K562 (cell line): ENCODE measurements at regions not wholly inside any gene's neighbourhood (a gene's known extent, or its start where the extent isn't known, plus 50 kb on each side); places are given as distances from the start of the nearest gene placed in this dataset.
A peak's percentile ranks its signal among the peaks of the same experiment; 100 is the strongest.

Source experiments
- ATAC-seq: fragments of 200-7000 bp; cut with Tn5 transposase; 3 replicates; pipeline ENCODE4 v1.9.1; 2020; ENCODE audit warnings: moderate library complexity
- BruUV-seq: library from RNA; stranded (reverse); fragments of 400-500 nt; replicated peaks from 2 replicates; lab custom pipeline; 2021; lab: Mats Ljungman, UMichigan
- CTCF ChIA-PET: fragments of 300-600 bp; formaldehyde crosslinking; extraction: SDS; loops from one replicate; lab custom pipeline; 2021; ENCODE audit warnings: low intra/inter-chr PET ratio; lab: Yijun Ruan, JAX
- POLR2A ChIA-PET: fragments of 300-600, 350-650 bp; sonication (Branson Sonifier 250); formaldehyde crosslinking; extraction: SDS; loops from one replicate; lab custom pipeline; 2021; ENCODE audit warnings: antibody characterized with exemption, inconsistent platforms; lab: Yijun Ruan, JAX
- DNase-seq, 4 experiments: peaks; one replicate each; pipeline versions ENCODE4 v3.0.0 to v3.0.0-alpha.2; 2011 to 2018; ENCODE audit warnings: low spot score in 3 of 4, mixed read lengths in 3 of 4; ENCODE audit errors: extremely low read depth in 1 of 4
- FAIRE-seq: peaks from 2 replicates; lab custom pipeline; 2011; peaks lifted over from hg19 to GRCh38; lab: Jason Lieb, UNC
- H2AFZ ChIP-seq: 2 replicates; pipeline ENCODE4 v1.6.0; 2011; ENCODE audit warnings: low read depth, low read length, control low read depth, inconsistent platforms
- H3K27ac ChIP-seq: fragments of 200-600 bp; 3 replicates; pipeline ENCODE4 v1.8.0; 2011; ENCODE audit warnings: low read depth, mild to moderate bottlenecking, control low read depth, inconsistent platforms, low read length, moderate library complexity, mixed read lengths; ENCODE audit errors: extremely low read depth
- H3K27me3 ChIP-seq, 2 experiments: fragments of 300-600 bp in 1 of 2; 2 replicates in 1 of 2; 3 replicates in 1 of 2; pipeline versions ENCODE4 v1.6.0 to v1.8.0; 2011; ENCODE audit warnings: inconsistent platforms in 2 of 2, low read length in 2 of 2, mild to moderate bottlenecking in 1 of 2, mixed read lengths in 1 of 2, moderate library complexity in 1 of 2; ENCODE audit not compliant: control insufficient read depth in 2 of 2, insufficient read depth in 2 of 2
- H3K36me3 ChIP-seq: fragments of 300-600 bp; 3 replicates; pipeline ENCODE4 v1.8.0; 2011; ENCODE audit warnings: mild to moderate bottlenecking, low read length, inconsistent platforms; ENCODE audit not compliant: control insufficient read depth, insufficient read depth
- H3K4me1 ChIP-seq, 2 experiments: fragments of 200-600 bp in 1 of 2; replicated peaks in 1 of 2; 2 replicates in 1 of 2; 3 replicates in 1 of 2; pipeline versions ENCODE4 v1.5.1 to v1.8.0; 2011; ENCODE audit warnings: inconsistent platforms in 2 of 2, low read length in 2 of 2, mild to moderate bottlenecking in 1 of 2, mixed read lengths in 1 of 2, moderate library complexity in 1 of 2; ENCODE audit not compliant: control insufficient read depth in 2 of 2, insufficient read depth in 2 of 2
- H3K4me2 ChIP-seq: 2 replicates; pipeline ENCODE4 v1.6.1; 2011; ENCODE audit warnings: low read length, control low read depth, inconsistent platforms, mixed read lengths; ENCODE audit not compliant: insufficient read depth
- H3K4me3 ChIP-seq: fragments of 200-600 bp; sonication (generic), shearing (Covaris generic); 2 replicates; pipeline ENCODE4 v1.5.1; 2016; ENCODE audit warnings: control low read depth, inconsistent platforms
- H3K79me2 ChIP-seq: fragments of 200-600 bp; 3 replicates; pipeline ENCODE4 v1.8.0; 2011; ENCODE audit warnings: low read length, inconsistent platforms; ENCODE audit not compliant: control insufficient read depth, insufficient read depth
- H3K9ac ChIP-seq, 2 experiments: 2 replicates each; pipeline versions ENCODE4 v1.6.0 to v1.6.1; 2011; ENCODE audit warnings: low read depth in 2 of 2, low read length in 2 of 2, control low read depth in 1 of 2, inconsistent platforms in 1 of 2, mild to moderate bottlenecking in 1 of 2, mixed read lengths in 1 of 2; ENCODE audit not compliant: insufficient read depth in 1 of 2
- H3K9me1 ChIP-seq: one replicate; pipeline ENCODE4 v1.6.0; 2011; ENCODE audit warnings: inconsistent platforms, mild to moderate bottlenecking, low read length, moderate library complexity; ENCODE audit not compliant: control insufficient read depth, insufficient read depth
- H3K9me3 ChIP-seq: replicated peaks from 2 replicates; pipeline ENCODE4 v1.5.1; 2011; ENCODE audit warnings: low read depth, low read length, inconsistent platforms; ENCODE audit not compliant: control insufficient read depth, insufficient read depth
- H4K20me1 ChIP-seq: replicated peaks from 2 replicates; pipeline ENCODE4 v1.6.1; 2011; ENCODE audit warnings: low read length, inconsistent platforms, mixed read lengths; ENCODE audit not compliant: control insufficient read depth, insufficient read depth
- BRD9 ChIP-seq: fragments of 450-650 bp; IDR thresholded peaks from 2 replicates; pipeline ENCODE4 v1.6.1; 2018; ENCODE audit warnings: low read depth; ENCODE audit not compliant: partially characterized antibody
- C11orf30 ChIP-seq: fragments of 450-650 bp; IDR thresholded peaks from 2 replicates; pipeline ENCODE4 v1.6.1; 2016; ENCODE audit warnings: low read depth, mild to moderate bottlenecking
- HMG20A ChIP-seq: fragments of 450-650 bp; formaldehyde crosslinking; conservative IDR thresholded peaks from 2 replicates; pipeline ENCODE4 v1.4.0; 2020; ENCODE audit warnings: mild to moderate bottlenecking, mixed read lengths
- MAFG ChIP-seq: fragments of 450-650 bp; conservative IDR thresholded peaks from 2 replicates; pipeline ENCODE4 v1.6.1; 2016; ENCODE audit warnings: missing genetic modification characterization, missing compliant biosample characterization
- NFIC ChIP-seq: fragments of 450-650 bp; IDR thresholded peaks from 2 replicates; pipeline ENCODE4 v1.6.1; 2017; ENCODE audit warnings: mild to moderate bottlenecking, inconsistent platforms
- NR2C1 ChIP-seq, 2 experiments: fragments of 450-650 bp; IDR thresholded peaks; 2 replicates each; pipeline ENCODE4 v1.6.1; 2017; ENCODE audit warnings: mild to moderate bottlenecking in 2 of 2, antibody characterized with exemption in 1 of 2, inconsistent platforms in 1 of 2, missing compliant biosample characterization in 1 of 2, missing genetic modification characterization in 1 of 2
- POLR2AphosphoS5 ChIP-seq: IDR thresholded peaks from 2 replicates; pipeline ENCODE4 v1.6.1; 2011; ENCODE audit warnings: mild to moderate bottlenecking, low read depth, low read length, moderate library complexity; ENCODE audit not compliant: control insufficient read depth, insufficient read depth
- TAF9B ChIP-seq: fragments of 450-650 bp; IDR thresholded peaks from 2 replicates; pipeline ENCODE4 v1.6.1; 2018; ENCODE audit warnings: mild to moderate bottlenecking; ENCODE audit not compliant: partially characterized antibody
- ZFP1 ChIP-seq: fragments of 450-650 bp; formaldehyde crosslinking; IDR thresholded peaks from 2 replicates; pipeline ENCODE4 v1.4.0; 2020; ENCODE audit warnings: mild to moderate bottlenecking, mixed read lengths
- ZNF316 ChIP-seq: fragments of 450-650 bp; IDR thresholded peaks from 2 replicates; pipeline ENCODE4 v1.6.1; 2016
- ZNF551 ChIP-seq: fragments of 250-450 bp; sonication (Bioruptor Pico); IDR thresholded peaks from 2 replicates; pipeline ENCODE4 v1.5.0; 2021; ENCODE audit warnings: mild to moderate bottlenecking, moderate library complexity
- WGBS: fragments of 100-300 bp; shearing (Covaris generic); methylation state at CpG from one replicate; pipeline ENCODE4 v1.1.6; 2016; ENCODE audit warnings: low coverage, mixed read lengths; ENCODE audit not compliant: insufficient coverage; ENCODE audit errors: missing lambda C conversion rate; 5-methylcytosine and 5-hydroxymethylcytosine counted together
- in situ Hi-C: fragments of 300-500 bp; cut with MboI; formaldehyde crosslinking; loops from 4 replicates; pipeline ENCODE4 v1.15.0; 2018; ENCODE audit warnings: inconsistent platforms, mixed read lengths
- intact Hi-C: fragments of 100-400 bp; cut with micrococcal nuclease; formaldehyde crosslinking; loops from 2 replicates; pipeline ENCODE4 v1.14.2; 2022
- TF ChIP-seq, protein P1 (sequence below): IDR thresholded peaks from 3 replicates; pipeline ENCODE4 v1.6.1; 2011; ENCODE audit warnings: borderline replicate concordance, mild to moderate bottlenecking, moderate library complexity; ENCODE audit not compliant: insufficient read length; ENCODE audit errors: extremely low read depth
- TF ChIP-seq, protein P2 (sequence below): fragments of 450-650 bp; IDR thresholded peaks from 2 replicates; pipeline ENCODE4 v1.6.1; 2017; ENCODE audit warnings: antibody characterized with exemption, mild to moderate bottlenecking
- TF ChIP-seq, protein P3 (sequence below): IDR thresholded peaks from 2 replicates; pipeline ENCODE4 v1.6.1; 2011; ENCODE audit warnings: borderline replicate concordance, low read depth, mild to moderate bottlenecking, moderate library complexity, low read length; ENCODE audit not compliant: insufficient read depth, poor library complexity, severe bottlenecking

DNA sequence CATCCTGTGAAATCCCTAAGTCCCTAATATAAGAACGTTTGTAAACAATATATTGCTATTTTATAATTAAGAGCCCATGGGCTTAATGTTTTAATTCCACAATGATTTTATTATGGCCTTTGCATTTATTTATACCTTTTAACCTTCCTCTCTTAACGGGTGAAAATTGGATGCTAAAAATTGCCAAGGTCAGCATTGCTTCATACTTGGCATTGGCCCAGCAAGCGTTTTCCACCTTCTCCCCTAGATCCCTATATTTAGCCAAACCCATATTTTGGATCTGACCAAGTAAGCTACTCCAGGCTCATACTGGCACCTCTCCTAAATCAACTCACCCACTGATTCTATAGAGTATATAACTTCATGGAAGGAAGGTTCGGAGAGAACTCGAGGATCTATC, 188.0 kb upstream of the NR2F2 start:
- FAIRE-seq (no peak), ATAC-seq (no peak), DNase-seq (no peak)

More for the DNA sequence above, 188.0 kb upstream of the NR2F2 start:
- POLR2A ChIA-PET = interaction anchor here (1.2 kb wide), 1 partner anchor 38 kb away, joined by 6 read pairs; no protein-coding TSS in a partner anchor
- no peak overlapping the region for H3K4me2 ChIP-seq
- no peaks in the 10 kb centered on the region for H3K27me3 ChIP-seq
- 63% methylated on average over 5 of the region's 5 CpGs for WGBS
- no peaks in the 10 kb centered on the region for H3K36me3 ChIP-seq
- BruUV-seq = no TSS peak
- H4K20me1 ChIP-seq = no peaks in the 10 kb centered on the region
- in situ Hi-C loops = no loop called here
- H2AFZ ChIP-seq = no peak overlapping the region
- no peak overlapping the region for H3K4me3 ChIP-seq
- no peaks in the 10 kb centered on the region for H3K9me1 ChIP-seq
- no peaks in the 10 kb centered on the region for H3K9me3 ChIP-seq
- no peaks in the 10 kb centered on the region for H3K79me2 ChIP-seq
- no peak overlapping the region for H3K9ac ChIP-seq
- CTCF ChIA-PET = no interaction called here
- H3K4me1 ChIP-seq = no peaks in the 10 kb centered on the region
- no peak overlapping the region for H3K27ac ChIP-seq
- no peak for TF ChIP-seq MAFG (tag)
- TF ChIP-seq ZFP1 = no peak
- peak; percentile 34; the same call in 1 of the 2 replicates for TF ChIP-seq NFIC
- no peak for TF ChIP-seq HMG20A (CRISPR knock-in tag)
- TF ChIP-seq NR2C1 (IDR thresholded peaks at IDR 0.05) = no peak
- TF ChIP-seq NR2C1 (tag; IDR thresholded peaks at IDR 0.05) = no peak
- TF ChIP-seq, protein P1, sequence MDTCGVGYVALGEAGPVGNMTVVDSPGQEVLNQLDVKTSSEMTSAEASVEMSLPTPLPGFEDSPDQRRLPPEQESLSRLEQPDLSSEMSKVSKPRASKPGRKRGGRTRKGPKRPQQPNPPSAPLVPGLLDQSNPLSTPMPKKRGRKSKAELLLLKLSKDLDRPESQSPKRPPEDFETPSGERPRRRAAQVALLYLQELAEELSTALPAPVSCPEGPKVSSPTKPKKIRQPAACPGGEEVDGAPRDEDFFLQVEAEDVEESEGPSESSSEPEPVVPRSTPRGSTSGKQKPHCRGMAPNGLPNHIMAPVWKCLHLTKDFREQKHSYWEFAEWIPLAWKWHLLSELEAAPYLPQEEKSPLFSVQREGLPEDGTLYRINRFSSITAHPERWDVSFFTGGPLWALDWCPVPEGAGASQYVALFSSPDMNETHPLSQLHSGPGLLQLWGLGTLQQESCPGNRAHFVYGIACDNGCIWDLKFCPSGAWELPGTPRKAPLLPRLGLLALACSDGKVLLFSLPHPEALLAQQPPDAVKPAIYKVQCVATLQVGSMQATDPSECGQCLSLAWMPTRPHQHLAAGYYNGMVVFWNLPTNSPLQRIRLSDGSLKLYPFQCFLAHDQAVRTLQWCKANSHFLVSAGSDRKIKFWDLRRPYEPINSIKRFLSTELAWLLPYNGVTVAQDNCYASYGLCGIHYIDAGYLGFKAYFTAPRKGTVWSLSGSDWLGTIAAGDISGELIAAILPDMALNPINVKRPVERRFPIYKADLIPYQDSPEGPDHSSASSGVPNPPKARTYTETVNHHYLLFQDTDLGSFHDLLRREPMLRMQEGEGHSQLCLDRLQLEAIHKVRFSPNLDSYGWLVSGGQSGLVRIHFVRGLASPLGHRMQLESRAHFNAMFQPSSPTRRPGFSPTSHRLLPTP = no peak
- peak; percentile 64 for TF ChIP-seq ZNF316
- TF ChIP-seq TAF9B = no peak
- TF ChIP-seq BRD9 = no peak
- no peak for TF ChIP-seq POLR2AphosphoS5
- no peak for TF ChIP-seq ZNF551 (CRISPR knock-in tag)
- TF ChIP-seq, protein P2, sequence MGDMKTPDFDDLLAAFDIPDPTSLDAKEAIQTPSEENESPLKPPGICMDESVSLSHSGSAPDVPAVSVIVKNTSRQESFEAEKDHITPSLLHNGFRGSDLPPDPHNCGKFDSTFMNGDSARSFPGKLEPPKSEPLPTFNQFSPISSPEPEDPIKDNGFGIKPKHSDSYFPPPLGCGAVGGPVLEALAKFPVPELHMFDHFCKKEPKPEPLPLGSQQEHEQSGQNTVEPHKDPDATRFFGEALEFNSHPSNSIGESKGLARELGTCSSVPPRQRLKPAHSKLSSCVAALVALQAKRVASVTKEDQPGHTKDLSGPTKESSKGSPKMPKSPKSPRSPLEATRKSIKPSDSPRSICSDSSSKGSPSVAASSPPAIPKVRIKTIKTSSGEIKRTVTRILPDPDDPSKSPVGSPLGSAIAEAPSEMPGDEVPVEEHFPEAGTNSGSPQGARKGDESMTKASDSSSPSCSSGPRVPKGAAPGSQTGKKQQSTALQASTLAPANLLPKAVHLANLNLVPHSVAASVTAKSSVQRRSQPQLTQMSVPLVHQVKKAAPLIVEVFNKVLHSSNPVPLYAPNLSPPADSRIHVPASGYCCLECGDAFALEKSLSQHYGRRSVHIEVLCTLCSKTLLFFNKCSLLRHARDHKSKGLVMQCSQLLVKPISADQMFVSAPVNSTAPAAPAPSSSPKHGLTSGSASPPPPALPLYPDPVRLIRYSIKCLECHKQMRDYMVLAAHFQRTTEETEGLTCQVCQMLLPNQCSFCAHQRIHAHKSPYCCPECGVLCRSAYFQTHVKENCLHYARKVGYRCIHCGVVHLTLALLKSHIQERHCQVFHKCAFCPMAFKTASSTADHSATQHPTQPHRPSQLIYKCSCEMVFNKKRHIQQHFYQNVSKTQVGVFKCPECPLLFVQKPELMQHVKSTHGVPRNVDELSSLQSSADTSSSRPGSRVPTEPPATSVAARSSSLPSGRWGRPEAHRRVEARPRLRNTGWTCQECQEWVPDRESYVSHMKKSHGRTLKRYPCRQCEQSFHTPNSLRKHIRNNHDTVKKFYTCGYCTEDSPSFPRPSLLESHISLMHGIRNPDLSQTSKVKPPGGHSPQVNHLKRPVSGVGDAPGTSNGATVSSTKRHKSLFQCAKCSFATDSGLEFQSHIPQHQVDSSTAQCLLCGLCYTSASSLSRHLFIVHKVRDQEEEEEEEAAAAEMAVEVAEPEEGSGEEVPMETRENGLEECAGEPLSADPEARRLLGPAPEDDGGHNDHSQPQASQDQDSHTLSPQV = no peak
- TF ChIP-seq, protein P3, sequence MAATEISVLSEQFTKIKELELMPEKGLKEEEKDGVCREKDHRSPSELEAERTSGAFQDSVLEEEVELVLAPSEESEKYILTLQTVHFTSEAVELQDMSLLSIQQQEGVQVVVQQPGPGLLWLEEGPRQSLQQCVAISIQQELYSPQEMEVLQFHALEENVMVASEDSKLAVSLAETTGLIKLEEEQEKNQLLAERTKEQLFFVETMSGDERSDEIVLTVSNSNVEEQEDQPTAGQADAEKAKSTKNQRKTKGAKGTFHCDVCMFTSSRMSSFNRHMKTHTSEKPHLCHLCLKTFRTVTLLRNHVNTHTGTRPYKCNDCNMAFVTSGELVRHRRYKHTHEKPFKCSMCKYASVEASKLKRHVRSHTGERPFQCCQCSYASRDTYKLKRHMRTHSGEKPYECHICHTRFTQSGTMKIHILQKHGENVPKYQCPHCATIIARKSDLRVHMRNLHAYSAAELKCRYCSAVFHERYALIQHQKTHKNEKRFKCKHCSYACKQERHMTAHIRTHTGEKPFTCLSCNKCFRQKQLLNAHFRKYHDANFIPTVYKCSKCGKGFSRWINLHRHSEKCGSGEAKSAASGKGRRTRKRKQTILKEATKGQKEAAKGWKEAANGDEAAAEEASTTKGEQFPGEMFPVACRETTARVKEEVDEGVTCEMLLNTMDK = no peak
- peak; percentile 23; the same call in 1 of the 2 replicates for TF ChIP-seq C11orf30
- TF ChIP-seq, all 486 proteins: peak for 3
- intact Hi-C loops = no loop called here
